ACC112 (cell line): ENCODE measurements at regions not wholly inside any gene's neighbourhood (a gene's known extent, or its start where the extent isn't known, plus 50 kb on each side); places are given as distances from the start of the nearest gene placed in this dataset.

Experiments
- H2AFZ ChIP-seq: fragments of 200-600 bp; sonication (generic); one replicate; pipeline ENCODE4 v1.6.0; 2017; ENCODE audit warnings: antibody characterized with exemption, low read length; ENCODE audit not compliant: unreplicated experiment
- H3K27ac ChIP-seq: fragments of 200-600 bp; sonication (generic); 2 replicates; pipeline ENCODE4 v1.5.1; 2014; ENCODE audit warnings: low read depth, mild to moderate bottlenecking, antibody characterized with exemption, low read length, moderate library complexity
- H3K27me3 ChIP-seq: fragments of 200-600 bp; sonication (generic); 2 replicates; pipeline ENCODE4 v1.6.1; 2014; ENCODE audit warnings: mild to moderate bottlenecking, antibody characterized with exemption, low read length, moderate library complexity, mixed read lengths; ENCODE audit not compliant: insufficient read depth
- H3K36me3 ChIP-seq: fragments of 200-600 bp; sonication (generic); 2 replicates; pipeline ENCODE4 v1.6.1; 2016; ENCODE audit warnings: mild to moderate bottlenecking, antibody characterized with exemption, low read length, moderate library complexity, mixed read lengths; ENCODE audit not compliant: insufficient read depth
- H3K4me1 ChIP-seq: fragments of 200-600 bp; sonication (generic); one replicate; pipeline ENCODE4 v1.6.1; 2016; ENCODE audit warnings: low read length, mixed read lengths; ENCODE audit not compliant: insufficient read depth, unreplicated experiment, control insufficient read depth
- H3K4me3 ChIP-seq: fragments of 200-600 bp; sonication (generic); 2 replicates; pipeline ENCODE4 v1.5.1; 2014; ENCODE audit warnings: mild to moderate bottlenecking, low read depth, low read length
- H3K79me2 ChIP-seq: fragments of 200-600 bp; sonication (generic); one replicate; pipeline ENCODE4 v1.6.0; 2016; ENCODE audit warnings: low read length; ENCODE audit not compliant: control insufficient read depth, unreplicated experiment, insufficient read depth

DNA sequence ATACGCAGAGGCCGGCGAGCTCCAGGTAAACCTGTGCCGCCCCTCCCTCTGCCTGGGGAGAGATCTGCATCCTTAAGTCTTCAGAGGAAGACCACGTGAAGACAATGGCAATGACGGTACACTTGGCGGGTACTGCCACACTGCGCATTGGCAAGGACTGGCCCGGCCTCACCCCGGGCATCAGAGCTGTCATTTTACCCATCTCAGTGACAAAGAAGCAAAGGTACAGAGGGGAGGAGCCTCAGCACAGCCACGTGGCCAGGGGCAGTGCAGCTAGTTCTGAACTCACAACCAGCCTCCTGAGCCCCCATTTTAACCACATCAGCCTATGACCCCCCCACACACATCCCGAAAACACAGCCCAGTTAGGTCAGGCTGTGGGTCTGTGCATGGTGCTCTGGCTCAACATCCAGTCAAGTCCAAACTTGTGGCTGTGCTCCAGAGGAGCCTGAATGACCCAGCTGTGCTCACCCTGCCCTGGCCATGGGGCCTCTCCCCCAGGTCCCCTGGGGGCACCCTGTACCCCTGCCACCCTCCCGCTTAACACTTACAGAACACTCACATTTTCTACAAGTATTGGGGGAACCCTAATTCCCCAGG lies 80.6 kb downstream of the C16orf95 start:
- no peak overlapping the region for H3K4me3 ChIP-seq

GRCh38 chr16:87238361-87238715 lies 78.9 kb downstream of the C16orf95 start:
- no peak overlapping the region for H2AFZ ChIP-seq
- H3K36me3 ChIP-seq = no peaks in the 10 kb centered on the region
- H3K4me3 ChIP-seq = no peak overlapping the region
- no peak overlapping the region for H3K27ac ChIP-seq
- no peaks in the 10 kb centered on the region for H3K79me2 ChIP-seq
- H3K27me3 ChIP-seq = no peaks in the 10 kb centered on the region
- no peaks in the 10 kb centered on the region for H3K4me1 ChIP-seq

More for the DNA sequence above, 80.6 kb downstream of the C16orf95 start:
- H3K36me3 ChIP-seq = no peaks in the 10 kb centered on the region
- no peak overlapping the region for H2AFZ ChIP-seq
- H3K27ac ChIP-seq = no peak overlapping the region
- H3K79me2 ChIP-seq = no peaks in the 10 kb centered on the region
- no peaks in the 10 kb centered on the region for H3K27me3 ChIP-seq
- no peaks in the 10 kb centered on the region for H3K4me1 ChIP-seq

- no peak overlapping the region for H3K4me3 ChIP-seq
- no peaks in the 10 kb centered on the region for H3K27me3 ChIP-seq
- no peaks in the 10 kb centered on the region for H3K36me3 ChIP-seq
- no peak overlapping the region for H3K27ac ChIP-seq
- H3K4me1 ChIP-seq = no peaks in the 10 kb centered on the region
- H3K79me2 ChIP-seq = no peaks in the 10 kb centered on the region
- no peak overlapping the region for H2AFZ ChIP-seq
These were observed 77.6 kb downstream of the C16orf95 start for GRCh38 chr16:87239545-87239944.

DNA sequence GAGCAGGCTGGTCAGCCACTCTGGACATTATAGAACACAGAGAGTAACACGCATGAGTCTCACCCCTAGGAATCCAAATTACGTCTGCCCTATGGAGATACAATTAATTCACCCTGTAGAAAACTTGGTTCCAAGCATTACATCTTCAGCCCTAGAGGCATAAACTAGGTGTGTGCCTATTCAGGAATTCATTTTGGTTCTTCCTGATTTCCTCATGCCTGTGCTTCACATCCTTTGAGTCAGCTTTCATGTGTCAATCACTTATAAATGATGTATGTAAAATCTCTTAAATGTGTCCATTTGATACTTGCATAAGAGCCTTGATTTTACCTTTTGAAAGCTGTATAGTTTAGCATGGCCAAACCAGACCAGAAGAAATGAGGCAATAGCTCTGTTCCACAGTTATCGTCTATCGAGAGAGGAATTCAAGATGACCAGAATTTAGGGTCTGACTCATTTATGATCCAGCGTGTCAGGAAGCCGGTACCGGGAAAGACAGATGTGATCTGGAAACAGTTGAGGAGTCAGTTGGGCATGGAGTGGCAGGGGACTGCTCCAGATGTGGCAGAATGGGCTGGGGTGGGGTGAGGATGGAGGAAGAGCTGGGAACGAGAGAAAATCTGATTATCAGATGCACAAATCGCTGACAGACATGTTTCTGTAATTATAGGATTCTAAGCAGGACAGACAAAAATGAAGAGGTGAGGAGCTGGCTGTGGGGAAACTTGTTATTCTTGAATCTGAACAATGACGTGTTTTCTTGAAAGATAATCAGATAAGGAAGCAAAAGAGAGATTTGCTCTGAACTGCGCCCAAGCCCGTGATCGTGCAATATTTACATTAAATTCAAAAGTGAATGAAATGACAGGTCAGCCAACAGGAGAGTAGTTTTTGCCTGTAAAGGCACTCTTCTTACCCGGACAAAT lies 76.7 kb downstream of the C16orf95 start:
- Histone ChIP-seq H2AFZ (no peak overlapping the region), H3K79me2 (no peaks in the 10 kb centered on the region), H3K27me3 (no peaks in the 10 kb centered on the region), H3K36me3 (no peaks in the 10 kb centered on the region), H3K4me3 (no peak overlapping the region), H3K27ac (no peak overlapping the region), H3K4me1 (no peaks in the 10 kb centered on the region)

- Histone ChIP-seq H2AFZ (no peak overlapping the region), H3K27ac (no peak overlapping the region), H3K36me3 (no peaks in the 10 kb centered on the region), H3K79me2 (no peaks in the 10 kb centered on the region), H3K4me3 (no peak overlapping the region), H3K27me3 (no peaks in the 10 kb centered on the region), H3K4me1 (no peaks in the 10 kb centered on the region)
These were observed 75.9 kb downstream of the C16orf95 start for GRCh38 chr16:87241137-87241771.

GRCh38 chr16:87243478-87243877 lies 73.7 kb downstream of the C16orf95 start:
- no peaks in the 10 kb centered on the region for H3K79me2 ChIP-seq
- no peak overlapping the region for H3K4me3 ChIP-seq
- H3K27ac ChIP-seq = no peak overlapping the region
- no peaks in the 10 kb centered on the region for H3K4me1 ChIP-seq
- no peaks in the 10 kb centered on the region for H3K27me3 ChIP-seq
- H3K36me3 ChIP-seq = no peaks in the 10 kb centered on the region
- no peak overlapping the region for H2AFZ ChIP-seq

DNA sequence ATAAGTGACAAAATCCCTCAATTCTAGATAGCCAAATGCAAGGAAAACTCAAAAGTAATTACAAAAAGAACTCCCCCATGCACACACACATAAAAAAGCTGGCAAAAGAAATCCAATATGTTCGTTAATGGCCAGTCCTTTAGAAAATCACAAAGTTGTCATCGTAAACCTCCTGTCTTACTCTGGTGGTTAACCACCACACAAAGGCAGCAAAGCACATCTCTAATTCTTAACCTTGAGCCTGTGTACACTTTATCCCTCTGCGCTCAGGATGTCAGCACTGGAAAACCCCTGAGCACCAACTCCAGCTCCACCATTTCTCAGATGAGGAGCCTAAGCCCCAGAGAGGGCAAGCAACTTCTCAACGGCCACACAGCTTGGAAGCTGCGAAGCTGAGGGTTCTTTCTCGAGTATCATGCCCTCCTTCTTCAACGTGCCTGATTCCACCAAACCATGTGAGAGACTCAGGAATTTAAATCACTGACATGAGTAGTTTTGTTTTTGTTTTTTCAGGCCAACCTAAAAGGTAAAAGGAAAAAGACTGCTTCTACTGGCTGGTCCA lies 72.5 kb downstream of the C16orf95 start:
- H3K27ac ChIP-seq = no peak overlapping the region
- no peaks in the 10 kb centered on the region for H3K79me2 ChIP-seq
- no peak overlapping the region for H3K4me3 ChIP-seq
- no peaks in the 10 kb centered on the region for H3K36me3 ChIP-seq
- H3K4me1 ChIP-seq = no peaks in the 10 kb centered on the region
- no peak overlapping the region for H2AFZ ChIP-seq
- no peaks in the 10 kb centered on the region for H3K27me3 ChIP-seq

DNA sequence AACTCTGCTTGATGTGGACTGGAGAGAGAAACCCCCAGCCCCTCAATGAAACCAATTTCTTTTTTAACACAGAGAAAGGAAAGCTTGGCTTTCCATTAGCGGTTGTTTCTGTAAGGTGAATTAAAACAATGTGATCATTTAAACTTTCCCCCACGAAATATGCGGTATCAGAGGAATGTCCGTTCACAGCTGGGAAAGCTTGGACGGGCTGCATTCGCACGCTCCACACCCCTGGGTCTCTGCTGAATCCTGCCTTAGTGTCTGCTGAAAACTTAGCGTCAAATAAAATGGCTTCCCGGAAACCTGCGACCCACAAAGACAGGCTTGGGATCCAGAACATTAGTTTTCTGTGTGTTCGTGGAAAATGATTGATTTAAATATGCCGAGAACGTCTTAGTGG lies 71.7 kb downstream of the C16orf95 start:
- Histone ChIP-seq H3K4me1 (no peaks in the 10 kb centered on the region), H3K27me3 (no peaks in the 10 kb centered on the region), H3K36me3 (no peaks in the 10 kb centered on the region), H3K27ac (no peak overlapping the region), H3K4me3 (no peak overlapping the region), H3K79me2 (no peaks in the 10 kb centered on the region), H2AFZ (no peak overlapping the region)

DNA sequence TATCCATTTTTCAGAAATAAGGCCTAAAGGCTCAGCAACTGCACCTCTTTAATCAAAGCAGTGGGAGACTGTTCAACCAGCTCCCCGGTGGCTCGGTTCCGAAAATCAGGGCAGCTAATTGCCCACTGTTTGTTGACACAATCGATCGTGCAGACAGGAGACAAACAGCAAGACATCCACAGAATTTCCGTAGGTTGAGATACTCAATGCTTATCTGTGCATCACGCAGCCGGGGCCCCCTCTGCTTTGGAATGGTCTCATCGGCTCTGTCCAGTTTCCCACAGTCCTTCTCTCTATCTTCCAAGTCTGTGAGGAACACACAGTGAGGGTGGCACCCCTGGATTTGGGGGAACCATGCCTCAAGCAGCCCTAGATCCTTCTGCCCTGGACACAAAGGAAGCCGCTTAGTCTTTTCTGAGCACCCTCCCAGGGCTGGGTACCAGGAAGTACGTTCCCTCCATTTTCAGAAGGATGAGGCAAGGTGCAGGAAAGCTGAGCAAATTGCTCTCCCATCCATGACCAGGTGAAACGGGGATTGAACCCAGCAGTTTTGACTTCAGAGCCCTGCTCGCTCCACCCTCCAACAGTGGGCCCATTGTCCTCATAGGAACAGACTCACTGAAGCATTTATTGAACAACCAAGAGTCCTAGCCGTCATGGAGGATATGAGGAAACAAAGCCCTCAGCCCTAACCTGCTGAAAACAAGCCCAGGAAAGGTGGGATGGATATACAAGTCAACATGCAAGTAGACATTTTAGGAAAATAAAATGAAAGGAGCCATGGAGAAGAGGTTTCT lies 70.7 kb downstream of the C16orf95 start:
- Histone ChIP-seq H3K27me3 (no peaks in the 10 kb centered on the region), H3K79me2 (no peaks in the 10 kb centered on the region), H2AFZ (no peak overlapping the region), H3K4me3 (no peak overlapping the region), H3K4me1 (no peaks in the 10 kb centered on the region), H3K36me3 (no peaks in the 10 kb centered on the region), H3K27ac (no peak overlapping the region)

DNA sequence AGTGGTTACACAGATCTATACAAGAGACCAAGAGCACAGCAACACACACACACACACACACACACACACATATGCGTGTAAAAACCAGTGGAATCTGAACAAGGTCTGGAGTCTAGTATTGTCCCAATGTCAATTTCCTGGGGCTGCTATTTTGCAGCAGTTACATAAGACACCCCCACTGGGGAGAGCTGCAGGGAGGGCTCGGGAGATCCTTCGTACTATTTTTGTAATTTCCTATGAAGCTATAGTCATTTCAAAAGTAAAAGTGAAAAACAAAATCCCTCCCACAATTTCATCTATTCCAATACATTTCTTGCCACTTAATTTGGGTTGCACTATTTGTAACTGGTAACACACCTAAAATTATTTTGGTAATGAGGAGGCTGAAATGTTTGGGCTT lies 68.5 kb downstream of the C16orf95 start:
- Histone ChIP-seq H2AFZ (no peak overlapping the region), H3K27ac (no peak overlapping the region), H3K79me2 (no peaks in the 10 kb centered on the region), H3K4me1 (no peaks in the 10 kb centered on the region), H3K4me3 (no peak overlapping the region), H3K27me3 (no peaks in the 10 kb centered on the region), H3K36me3 (no peaks in the 10 kb centered on the region)
